ENCODE measurements at regions not wholly inside any gene's neighbourhood (a gene's known extent, or its start where the extent isn't known, plus 50 kb on each side); places are given as distances from the start of the nearest gene placed in this dataset.
"Not testable (repeated sequence)": the region's sequence is repeated elsewhere in the genome, so short reads cannot be mapped to it uniquely, and the experiment has no call there.

GRCh38 chr1:21385022-21385421 is 54.9 kb upstream of the NBPF3 start:
- no peak for DNase-seq (ENCODE audit: low read depth, low spot score)

DNA sequence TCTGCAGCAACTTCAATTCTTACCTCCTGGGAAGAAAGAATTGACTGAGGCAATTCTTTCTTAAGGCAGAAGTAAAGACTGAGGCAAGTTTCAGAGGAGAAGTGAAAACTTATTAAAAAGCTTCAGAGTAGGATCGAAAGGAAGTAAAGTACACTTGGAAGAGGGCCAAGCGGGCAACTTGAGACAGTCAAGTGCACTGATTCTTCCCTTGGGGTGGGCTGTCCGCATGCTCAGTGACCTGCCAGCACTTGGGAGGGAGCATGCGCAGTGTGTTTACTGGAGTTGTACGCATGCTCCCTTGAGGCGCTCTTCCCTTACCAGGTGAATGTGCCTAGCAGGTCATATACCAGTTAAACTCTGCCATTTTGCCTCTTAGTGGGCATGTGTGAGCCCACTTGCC is 55.3 kb upstream of the NBPF3 start:
- no peak for DNase-seq (ENCODE audit: low read depth, low spot score)

GRCh38 chr1:21383785-21384401 is 56.0 kb upstream of the NBPF3 start:
- no peak for DNase-seq (ENCODE audit: low read depth, low spot score)

GRCh38 chr1:21381354-21381753 is 58.6 kb upstream of the NBPF3 start:
- DNase-seq (ENCODE audit: low read depth, low spot score): no peak

DNA sequence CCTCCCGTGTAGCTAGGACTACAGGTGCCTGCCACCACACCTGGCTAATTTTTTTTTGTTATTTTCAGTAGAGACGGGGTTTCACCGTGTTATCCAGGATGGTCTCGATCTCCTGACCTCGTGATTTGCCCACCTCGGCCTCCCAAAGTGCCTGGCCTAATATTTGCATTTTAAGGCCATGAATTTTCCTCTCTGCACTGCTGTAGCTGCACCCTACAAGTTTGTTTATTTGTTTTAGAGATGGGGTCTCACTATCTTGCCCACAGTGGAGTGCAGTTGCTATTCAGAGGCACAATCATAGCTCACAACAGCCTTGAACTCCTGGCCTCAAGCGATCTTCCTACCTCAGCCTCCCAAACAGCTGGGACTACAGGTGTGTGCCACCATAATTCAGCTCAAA is 59.8 kb upstream of the NBPF3 start:
- not testable (repeated sequence) for DNase-seq (ENCODE audit: low read depth, low spot score)

DNA sequence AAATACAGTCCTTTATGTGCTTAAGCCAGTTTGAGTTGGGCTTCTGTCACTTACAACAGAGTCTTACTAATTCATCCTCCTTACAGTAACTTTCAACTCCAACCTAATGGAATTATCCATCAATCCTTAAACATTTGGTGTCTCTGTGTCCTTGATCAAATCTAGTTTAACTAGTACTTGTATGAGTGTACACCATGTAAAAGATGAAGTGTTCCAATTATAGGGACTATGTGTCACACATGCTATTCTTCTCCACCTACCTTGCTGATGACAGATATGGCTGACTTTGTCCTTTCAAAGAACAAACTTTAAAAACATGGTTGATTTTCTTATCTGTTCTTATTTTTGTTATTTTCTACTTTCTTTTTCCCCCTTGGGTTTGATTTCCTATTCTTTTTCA is 60.4 kb upstream of the NBPF3 start:
- DNase-seq (ENCODE audit: low read depth, low spot score): no peak

- peak; percentile 28 for DNase-seq (ENCODE audit: low read depth, low spot score)
Measured at GRCh38 chr1:21378705-21379494, 61.0 kb upstream of the NBPF3 start.

DNA sequence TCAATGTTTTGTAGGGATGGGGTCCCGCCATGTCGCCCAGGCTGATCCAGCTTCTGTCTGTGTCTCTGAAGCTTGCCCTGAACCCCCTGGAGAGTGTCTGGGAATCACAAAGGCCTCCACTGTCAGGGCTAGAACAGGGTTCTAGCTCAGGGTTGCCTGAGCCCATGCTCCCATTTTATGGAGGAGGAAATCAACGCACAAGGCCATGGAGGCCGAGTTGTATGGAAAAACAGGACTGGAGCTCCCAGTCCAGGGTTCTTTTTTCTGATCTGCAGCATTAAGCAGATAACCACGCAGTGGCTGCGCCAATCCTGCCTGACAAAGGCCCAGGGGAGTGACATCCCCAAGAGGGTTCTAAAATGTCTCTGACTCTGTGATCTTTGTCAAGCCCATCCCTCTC is 67.6 kb upstream of the NBPF3 start:
- DNase-seq (ENCODE audit: low read depth, low spot score): no peak

GRCh38 chr1:21369905-21370304 is 70.0 kb upstream of the NBPF3 start:
- no peak for DNase-seq (ENCODE audit: low read depth, low spot score)

DNA sequence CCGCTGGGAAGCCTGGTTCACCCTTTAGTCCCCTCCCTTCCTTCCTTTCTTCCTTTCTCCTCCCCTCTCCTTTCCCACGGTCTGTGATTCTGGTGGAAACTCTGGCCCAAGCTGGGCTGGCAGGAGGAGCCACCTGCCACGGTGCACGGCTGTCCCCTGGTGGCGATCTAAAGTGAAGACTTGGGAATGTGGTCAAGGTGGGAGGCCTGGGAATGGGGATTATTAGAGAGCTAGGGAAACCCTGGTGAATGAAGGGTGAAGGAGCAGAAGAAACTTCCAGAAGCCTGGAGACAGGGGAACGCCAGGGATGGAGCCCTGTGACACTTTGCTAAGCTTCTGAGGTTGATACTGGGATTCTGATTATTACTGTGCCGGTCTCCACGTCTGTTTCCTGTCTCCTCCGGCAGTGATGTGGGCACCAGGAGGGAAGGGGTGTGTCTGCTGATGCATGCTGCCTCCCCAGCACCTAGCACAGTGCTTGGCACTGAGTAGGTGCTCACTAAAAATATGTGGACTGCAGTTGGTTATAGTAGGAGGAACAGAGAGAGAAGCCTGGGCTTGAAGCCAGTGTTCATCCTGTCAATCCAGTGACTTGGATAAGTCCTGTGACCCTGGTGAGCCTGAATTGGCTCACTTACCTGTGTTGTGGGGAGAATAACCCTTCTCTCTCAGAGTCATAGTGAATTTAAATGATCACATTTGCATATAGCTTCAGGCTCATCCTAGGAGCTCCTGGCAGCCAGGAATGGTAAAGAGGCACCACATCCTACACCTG is 71.2 kb upstream of the NBPF3 start:
- peak; percentile 91 for DNase-seq (ENCODE audit: low read depth, low spot score)

GRCh38 chr1:21367973-21368514 is 71.9 kb upstream of the NBPF3 start:
- not testable (repeated sequence) for DNase-seq (ENCODE audit: low read depth, low spot score)

DNA sequence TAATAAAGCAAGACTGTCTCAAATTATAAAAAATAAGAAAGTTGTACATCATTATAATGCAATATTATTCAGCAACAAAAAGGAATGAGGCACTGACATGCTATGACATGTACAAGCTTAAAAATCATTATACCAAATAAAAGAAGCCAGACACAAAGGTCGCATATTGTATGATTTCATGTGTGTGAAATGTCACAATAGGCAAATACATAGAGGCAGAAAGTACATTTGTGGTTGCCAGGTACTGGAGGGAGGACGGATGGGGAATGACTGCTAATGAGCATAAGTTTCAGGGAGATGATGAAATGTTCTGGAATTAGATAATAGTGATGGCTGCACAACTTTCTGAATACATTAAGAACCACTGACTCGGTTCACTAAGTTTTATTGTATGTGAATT is 73.6 kb upstream of the NBPF3 start:
- no peak for DNase-seq (ENCODE audit: low read depth, low spot score)

GRCh38 chr1:21365036-21365435 is 74.8 kb upstream of the ECE1 start:
- no peak for DNase-seq (ENCODE audit: low read depth, low spot score)

GRCh38 chr1:21362096-21362495 is 71.8 kb upstream of the ECE1 start:
- DNase-seq (ENCODE audit: low read depth, low spot score): peak; percentile 22

DNA sequence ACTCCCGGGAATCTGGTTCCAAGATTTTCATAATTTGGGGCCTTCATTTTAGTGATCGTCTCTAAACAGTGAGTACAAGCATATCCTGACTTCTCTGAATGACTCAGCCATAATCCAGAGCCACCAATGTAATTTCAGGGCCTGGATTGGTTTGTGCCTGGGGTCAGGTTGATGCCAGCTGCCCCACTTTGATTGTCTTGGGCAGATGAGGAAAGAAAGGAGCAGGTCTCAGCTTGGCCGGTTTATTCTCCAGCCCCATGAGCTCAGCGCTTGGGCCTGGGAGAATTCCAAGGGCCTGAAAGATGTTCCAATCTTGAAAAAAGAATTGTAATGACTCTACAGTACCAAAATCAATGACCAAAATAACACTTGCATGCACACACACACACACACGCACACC is 71.2 kb upstream of the ECE1 start:
- DNase-seq (ENCODE audit: low read depth, low spot score): no peak

DNA sequence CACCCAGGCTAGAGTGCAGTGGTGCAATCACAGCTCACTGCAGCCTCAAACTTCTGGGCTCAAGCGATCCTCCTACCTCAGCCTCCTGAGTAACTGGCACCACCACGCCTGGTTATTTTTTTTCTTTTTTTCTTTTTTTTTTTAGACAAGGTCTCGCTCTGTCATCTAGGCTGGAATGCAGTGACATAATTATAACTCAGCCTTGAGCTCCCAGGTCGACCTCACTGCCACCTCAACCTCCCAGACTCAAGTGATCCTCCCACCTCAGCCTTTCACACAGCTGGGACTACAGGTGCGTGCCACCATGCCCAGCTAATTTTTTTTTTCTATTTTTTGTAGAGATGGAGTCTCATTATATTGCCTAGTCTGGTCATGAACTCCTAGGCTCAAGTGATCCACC is 66.9 kb upstream of the ECE1 start:
- DNase-seq (ENCODE audit: low read depth, low spot score): no peak

GRCh38 chr1:21355956-21356355 is 65.7 kb upstream of the ECE1 start:
- no peak for DNase-seq (ENCODE audit: low read depth, low spot score)

- DNase-seq (ENCODE audit: low read depth, low spot score): no peak
Measured at GRCh38 chr1:21352586-21352985, 62.3 kb upstream of the ECE1 start.

- DNase-seq (ENCODE audit: low read depth, low spot score): no peak
Measured at GRCh38 chr1:21351901-21352300, 61.6 kb upstream of the ECE1 start.

GRCh38 chr1:21350202-21350885 is 60.1 kb upstream of the ECE1 start:
- DNase-seq (ENCODE audit: low read depth, low spot score): no peak

GRCh38 chr1:21349693-21350092 is 59.4 kb upstream of the ECE1 start:
- DNase-seq (ENCODE audit: low read depth, low spot score): no peak

DNA sequence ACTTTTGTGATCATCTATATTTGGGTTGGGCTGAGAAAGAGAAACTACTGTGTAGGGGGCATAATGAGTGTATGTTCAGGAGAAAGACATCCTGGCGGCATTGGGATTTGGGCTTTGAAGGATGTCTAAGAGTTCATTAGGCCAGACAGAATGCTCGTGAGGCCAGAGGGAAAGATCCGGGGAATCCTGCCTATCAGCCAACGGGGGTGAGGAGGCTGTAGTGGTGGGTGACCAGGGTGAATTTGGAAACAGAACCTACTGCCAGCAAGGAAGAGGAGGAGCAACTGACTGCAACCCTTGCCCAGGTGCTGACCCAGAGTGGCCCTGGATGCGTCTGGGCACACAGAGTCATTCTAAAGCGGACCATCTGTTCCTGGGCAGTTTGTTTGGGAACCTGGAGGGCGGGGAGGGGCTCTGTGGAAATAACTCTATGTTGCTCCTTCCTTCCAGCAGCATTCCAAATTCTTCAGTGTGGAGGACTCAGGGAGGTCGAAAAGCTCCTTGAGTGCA is 56.9 kb upstream of the ECE1 start:
- no peak for DNase-seq (ENCODE audit: low read depth, low spot score)
